SU-DHL-6 (cell line): ENCODE measurements at regions not wholly inside any gene's neighbourhood (a gene's known extent, or its start where the extent isn't known, plus 50 kb on each side); places are given as distances from the start of the nearest gene placed in this dataset.

Experiments
- EZH2phosphoT487 ChIP-seq: fragments of 200-600 bp; sonication (generic), shearing (Covaris generic); conservative IDR thresholded peaks from 2 replicates; pipeline ENCODE4 v1.6.1; 2018; ENCODE audit warnings: mild to moderate bottlenecking, antibody characterized with exemption, low read length, moderate library complexity, mixed read lengths
- TF ChIP-seq, protein P1 (sequence below): fragments of 200-600 bp; sonication (generic); IDR thresholded peaks from one replicate; pipeline ENCODE4 v1.5.1; 2017; ENCODE audit warnings: antibody characterized with exemption, mild to moderate bottlenecking, low read length, moderate library complexity; ENCODE audit not compliant: insufficient read depth, poor library complexity, severe bottlenecking

DNA sequence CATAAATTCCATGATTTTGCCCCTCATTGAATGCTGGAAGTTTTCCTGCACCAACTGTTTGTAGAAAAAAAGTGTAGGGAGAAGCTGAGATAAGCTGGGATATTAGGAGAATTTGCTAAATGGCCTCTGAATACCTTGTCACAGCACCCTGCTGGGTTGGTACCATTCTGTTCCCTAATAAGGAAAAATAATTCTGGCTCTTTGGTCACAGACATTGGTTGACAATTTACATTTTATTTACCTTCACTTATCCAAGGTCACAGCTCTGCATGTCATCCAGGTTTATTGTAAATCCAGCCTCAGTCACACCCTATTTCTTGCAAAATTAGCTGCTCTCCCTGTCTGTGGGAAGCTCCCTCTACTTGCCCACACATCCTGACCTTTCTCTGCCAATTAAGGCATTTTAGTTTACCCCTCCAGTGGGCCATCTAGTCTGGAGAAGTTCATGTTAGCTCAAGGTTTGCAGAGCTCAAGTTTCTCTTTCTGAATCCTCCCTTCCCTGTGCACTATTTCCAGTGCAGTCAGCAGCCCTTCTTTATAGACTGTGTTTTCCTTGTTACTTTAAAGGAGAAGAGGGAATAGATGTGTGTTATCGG, 115.4 kb upstream of the NTRK2 start:
- TF ChIP-seq, protein P1, sequence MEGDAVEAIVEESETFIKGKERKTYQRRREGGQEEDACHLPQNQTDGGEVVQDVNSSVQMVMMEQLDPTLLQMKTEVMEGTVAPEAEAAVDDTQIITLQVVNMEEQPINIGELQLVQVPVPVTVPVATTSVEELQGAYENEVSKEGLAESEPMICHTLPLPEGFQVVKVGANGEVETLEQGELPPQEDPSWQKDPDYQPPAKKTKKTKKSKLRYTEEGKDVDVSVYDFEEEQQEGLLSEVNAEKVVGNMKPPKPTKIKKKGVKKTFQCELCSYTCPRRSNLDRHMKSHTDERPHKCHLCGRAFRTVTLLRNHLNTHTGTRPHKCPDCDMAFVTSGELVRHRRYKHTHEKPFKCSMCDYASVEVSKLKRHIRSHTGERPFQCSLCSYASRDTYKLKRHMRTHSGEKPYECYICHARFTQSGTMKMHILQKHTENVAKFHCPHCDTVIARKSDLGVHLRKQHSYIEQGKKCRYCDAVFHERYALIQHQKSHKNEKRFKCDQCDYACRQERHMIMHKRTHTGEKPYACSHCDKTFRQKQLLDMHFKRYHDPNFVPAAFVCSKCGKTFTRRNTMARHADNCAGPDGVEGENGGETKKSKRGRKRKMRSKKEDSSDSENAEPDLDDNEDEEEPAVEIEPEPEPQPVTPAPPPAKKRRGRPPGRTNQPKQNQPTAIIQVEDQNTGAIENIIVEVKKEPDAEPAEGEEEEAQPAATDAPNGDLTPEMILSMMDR, result no peak
- no peak for TF ChIP-seq EZH2phosphoT487
